Muscle of back (tissue), 3 donors: ENCODE measurements at regions not wholly inside any gene's neighbourhood (a gene's known extent, or its start where the extent isn't known, plus 50 kb on each side); places are given as distances from the start of the nearest gene placed in this dataset.

Experiments used
- DNase-seq, 3 donors: peaks; one replicate each; pipeline versions ENCODE4 v3.0.0 to v3.0.0-alpha.2; 2013

DNA sequence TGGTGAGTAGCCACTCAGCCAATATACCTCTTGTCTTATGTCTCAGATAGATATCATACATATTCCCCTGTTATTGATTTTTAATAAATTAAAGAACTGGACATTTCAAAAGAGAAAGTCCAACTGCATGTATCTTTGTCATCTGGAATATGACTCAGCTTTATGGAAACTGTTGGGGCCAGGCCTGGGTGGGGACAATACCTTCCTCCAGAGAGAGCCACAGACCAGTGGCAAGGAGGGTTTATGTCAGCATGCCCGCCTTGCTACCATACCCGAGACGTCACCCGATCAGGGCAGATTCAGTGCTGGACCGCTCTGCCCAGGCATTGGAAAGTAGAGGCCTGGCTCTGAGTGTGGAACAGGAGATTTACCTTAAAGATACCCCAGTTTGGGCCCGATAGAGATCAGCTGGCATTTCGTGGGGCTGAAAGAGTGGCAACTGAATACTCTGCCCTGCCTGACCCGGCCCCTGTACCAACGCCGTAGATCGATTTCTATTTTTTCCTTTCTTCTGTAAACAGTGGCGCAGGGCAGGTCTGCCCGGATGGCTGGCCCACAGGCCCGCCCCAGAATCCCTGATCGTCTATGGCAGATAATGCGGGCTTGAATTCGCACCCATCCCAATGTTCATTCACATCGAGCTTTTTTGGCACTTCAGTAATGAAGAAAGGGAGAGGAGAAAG, 158.6 kb downstream of the SALL1 start:
- no peak for DNase-seq

DNA sequence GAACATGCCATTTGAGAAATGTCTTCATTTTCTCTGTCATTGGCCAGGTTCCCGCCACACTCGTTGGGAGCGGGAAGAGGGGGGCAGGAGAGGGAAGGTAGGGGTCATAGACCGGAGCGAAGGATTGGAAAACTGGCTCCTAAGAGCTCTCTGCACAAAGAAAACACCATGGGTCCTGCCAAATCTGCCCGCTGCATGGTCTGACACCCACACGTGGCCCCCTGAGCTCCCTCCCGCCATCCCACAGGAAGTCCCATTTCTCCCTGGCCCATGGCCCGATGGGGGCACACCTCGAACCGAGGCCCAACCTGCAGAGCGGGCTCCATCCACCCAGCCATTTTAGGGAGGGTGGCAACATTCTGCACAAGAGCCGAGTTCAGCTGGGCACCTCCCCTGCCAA, 159.6 kb downstream of the SALL1 start:
- no peak for DNase-seq

DNA sequence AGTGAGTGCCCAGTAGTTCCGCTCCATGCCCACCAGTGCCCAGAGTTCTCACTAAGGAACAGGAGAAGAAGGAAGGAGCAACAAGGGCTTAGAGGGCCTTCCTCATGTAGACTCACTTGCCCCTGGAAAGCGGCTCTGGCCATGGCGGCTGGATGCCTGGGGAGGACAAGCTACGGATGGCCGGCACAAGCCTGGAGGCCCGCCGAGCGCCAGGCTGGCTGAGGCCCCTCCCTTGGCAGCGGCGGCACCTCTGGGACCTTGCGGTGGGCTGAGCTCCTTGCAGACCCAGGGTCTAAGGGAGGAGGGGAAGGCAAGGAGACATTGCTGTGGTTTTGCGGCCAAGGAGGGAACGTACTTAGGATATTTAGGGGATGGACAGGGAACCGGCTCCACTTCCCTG, 160.1 kb downstream of the SALL1 start:
- DNase-seq: no peak

DNA sequence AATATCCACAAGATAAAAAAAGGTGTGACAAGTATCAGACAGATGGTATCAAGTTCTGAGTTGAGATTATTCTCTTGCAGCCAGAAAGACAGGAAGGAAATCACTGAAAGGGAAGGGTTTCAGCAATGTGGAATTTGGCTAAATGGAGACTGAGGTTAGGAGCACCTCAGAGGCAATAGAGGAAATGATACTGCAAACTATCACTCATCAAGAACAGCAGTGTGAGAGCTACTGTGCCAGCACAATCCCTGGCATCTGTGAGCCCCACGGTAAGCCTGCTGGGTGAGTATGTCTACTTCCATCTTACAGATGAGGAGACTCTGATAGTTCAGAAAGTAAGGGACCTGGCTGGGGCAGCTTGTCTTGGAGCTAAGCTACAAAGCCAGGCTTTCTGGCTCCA, 162.0 kb downstream of the SALL1 start:
- no peak for DNase-seq

DNA sequence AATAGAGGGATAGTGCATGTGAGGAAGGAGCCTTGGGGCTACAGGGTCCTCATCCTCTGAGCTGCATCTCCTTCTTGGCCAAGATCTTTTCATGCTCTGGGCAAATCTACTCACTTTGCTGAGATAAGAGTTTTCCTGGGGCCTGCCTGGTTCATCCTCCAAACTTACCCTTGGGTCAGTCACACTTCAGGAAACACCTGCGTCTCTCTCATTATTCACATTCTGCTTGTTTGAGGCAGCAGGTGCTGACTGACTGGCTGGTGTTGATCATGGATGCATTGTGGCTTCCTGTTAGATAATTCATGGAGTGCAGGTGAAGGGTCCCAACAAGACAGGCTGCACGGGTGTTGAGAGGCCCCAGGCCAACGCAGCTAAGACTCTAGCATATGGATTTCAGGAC, 162.6 kb downstream of the SALL1 start:
- no peak for DNase-seq

DNA sequence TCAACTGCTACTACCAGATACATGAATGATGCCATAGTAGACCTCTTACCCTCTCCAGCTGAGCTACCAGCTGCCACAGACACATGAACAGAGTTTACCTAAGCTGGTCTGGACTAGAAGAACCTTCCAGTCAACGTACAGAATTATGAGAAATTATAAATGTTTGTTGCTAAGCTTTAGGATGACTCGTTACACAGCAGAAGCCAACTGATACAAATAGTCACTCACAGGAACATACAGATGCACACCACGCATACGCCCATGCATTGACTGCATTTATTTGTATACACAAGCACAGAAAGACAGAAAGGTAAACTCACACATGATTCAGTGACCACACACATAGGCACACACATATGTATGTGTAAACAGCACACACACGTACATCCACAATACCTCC, 164.6 kb downstream of the SALL1 start:
- DNase-seq: no peak

DNA sequence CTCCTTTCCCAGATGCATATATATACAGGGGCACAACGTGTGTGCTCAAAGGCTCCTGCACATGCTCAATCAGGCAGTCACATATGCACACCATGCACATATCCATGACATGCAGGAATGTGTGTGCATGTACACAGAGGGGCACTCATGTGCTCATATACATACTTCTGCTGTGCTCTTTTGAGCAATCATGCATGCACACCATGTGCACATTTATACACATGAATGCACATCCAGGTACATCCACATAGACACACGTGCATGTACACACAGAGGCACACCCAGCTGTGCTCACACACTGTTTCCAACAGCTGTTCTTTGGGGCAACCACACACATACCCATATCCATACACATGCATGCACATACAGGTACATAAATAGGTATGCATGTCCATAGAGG, 165.3 kb downstream of the SALL1 start:
- no peak for DNase-seq

DNA sequence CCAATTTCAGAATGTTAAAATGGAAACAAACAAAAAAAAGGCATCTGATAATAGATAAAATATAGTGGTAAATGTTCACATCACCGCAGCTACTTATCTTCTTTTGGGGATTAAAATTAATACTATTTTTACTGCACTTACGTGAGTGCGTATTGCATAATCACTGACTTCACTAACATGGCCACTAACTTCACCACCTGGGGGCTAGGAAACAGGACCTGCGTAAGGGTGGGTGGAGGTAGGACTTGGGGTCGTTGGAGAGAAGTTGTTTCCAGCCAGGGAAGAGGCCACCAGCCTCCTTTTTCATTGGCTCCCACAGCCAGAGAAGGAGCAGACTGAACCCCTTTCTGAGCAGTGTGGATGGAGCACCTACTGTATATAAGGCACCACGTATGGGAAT, 166.4 kb downstream of the SALL1 start:
- DNase-seq: no peak

DNA sequence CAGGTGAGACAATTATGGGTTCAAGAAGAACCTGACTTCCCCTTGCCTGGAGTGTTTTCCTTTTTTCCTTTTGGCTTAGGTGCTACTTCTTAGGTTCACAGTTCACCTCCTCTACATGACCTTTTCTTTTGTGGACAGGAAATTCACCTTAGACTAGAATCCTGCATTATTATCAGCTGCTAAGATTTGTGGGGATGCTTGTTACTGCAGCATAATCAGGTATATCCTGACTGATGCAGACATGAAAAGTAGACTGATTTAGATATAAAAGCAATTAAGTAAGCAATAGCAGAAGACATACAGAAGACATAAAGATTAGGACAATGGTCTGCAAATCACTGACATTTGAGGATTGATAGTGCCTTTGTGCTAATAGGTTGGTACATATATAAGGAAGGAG, 168.3 kb downstream of the SALL1 start:
- DNase-seq: no peak

DNA sequence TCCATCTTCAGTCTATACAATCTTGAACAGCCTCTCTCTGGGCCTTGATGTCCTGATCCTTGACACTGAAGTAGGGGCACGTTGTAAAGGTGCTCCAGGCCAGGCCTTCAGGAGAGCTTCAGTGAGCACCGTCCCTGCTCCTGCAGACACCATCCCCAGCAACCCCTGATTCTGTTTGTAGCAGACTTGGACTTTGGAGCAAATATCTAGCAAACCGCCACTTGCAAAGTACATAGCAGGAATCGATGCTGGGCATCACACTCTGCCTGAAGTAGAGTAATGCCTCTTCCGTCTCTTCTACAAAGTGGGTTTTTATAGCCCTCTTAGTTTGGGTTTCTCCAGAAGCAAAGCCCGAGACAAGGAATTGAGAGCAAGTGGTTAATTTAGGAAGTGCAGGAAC, 169.1 kb downstream of the SALL1 start:
- DNase-seq: no peak

DNA sequence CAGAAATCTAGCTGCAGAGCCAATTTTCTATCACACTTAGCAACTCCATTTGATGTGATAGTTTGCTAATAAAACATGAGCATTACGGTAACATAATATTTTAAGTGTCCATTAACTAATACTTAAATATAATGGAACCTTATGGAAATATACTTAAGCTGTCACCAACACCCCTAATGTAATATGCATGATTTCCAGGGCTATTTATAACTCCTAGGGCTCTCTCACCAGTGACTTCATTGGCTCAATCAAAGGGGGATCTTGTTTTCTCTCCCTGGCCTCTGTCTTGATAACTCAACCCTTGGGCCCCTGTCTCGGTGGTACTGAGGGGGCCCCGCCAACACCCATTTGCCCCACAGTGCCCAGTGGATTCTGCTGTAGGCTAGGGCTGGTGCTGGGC, 170.4 kb downstream of the SALL1 start:
- no peak for DNase-seq

DNA sequence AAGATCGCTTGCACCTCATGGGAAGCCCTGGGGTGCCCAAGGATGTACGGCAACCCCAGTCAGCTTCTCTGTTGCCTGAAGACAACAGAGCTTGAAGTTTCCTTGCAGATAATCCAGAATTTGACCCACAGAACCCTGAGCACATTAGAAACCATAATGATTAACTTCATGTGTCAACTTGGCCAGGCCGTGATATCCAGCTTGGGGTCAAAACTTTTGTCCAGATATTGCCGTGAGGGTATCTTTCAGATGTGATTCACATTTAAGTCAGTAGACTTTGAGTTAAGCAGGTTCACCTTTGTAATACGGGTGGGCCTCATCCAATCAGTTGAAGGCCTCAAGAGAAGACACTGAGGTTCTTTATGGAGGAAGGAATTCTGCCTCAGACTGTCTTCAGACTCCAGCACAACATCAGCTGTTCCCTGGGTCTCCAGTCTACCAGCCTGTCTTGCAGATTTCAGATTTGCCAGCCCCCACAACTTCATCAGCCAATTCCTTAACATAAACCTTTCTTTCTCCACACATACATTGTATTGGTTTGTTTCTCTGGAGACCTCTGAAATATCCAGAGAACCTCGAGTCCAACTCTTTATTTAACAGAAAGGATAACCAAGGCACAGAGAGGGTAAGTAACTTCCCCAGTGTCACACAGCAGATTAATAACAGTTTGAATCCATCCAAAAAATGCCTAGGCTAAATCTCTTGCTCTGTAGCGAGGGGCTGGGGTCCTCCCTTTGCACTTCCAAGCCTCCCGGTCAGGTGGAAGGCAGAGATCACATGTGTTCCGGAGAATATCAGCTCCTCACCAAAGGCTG, 171.1 kb downstream of the SALL1 start:
- DNase-seq: no peak

DNA sequence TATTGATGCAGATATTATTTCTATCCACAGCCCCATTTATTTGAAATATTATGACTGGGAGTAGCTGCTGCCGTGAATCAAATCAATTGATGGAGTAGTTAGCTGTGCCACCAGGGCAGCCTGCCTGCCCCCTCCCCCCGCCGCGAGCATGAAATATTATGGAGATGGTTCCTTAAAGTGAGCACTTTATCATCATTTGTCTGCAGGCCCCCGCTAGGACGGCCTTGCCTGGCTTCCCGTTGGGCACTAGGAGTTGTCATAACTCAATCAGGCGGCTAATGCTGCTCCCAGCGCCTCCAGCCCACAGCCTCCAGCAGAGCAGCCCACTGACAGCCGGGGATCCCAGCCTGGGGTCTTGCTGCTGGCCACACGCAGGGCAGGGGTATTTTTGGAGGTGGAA, 173.9 kb downstream of the SALL1 start:
- no peak for DNase-seq

DNA sequence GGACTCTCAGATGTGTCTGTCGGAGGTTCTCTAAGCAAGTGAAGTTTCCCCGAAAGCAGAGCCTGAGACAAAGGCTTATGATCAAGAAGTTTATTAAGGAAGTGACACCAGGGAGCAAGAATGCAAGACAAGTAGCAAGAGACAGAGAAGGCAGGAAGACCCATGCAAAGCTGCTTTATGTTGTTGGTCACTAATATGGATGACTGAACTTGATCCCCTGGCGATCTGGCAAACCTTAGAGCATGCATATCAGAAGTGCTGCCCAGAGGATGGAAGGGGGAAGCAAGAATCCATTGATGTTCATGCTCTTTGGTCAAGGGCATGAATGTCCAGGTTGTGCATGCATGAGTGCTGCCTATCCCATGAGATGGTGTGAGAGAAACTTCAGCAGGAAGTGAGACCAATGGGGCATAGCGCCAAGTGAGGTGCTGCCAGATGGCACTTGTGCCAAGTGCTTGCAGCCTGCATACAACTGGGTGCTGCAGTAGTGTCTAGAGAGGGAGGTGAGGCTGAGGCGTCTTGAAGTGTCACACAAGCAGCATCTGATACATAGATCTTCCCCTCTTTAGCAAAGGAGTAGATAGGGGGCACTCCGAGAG, 176.5 kb downstream of the SALL1 start:
- no peak for DNase-seq

DNA sequence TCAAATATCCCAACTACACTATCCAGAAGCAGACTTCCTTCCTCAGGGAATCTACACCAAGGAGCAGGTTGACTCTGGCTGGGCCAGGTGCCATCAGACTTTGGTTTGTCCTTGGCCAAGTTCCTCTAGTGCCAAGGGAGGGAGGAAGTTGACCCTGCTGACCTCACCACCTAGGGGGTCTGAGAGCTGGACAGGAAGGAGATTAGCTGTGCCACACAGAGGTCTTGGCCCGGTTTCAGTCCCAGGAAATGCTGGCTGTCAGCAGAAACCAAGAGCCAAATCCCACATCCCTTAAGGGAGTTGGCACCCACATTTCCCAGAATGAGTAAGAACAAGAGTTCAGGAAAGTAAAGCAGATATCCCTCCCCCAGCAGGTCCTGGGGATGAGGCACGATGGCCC, 178.2 kb downstream of the SALL1 start:
- no peak for DNase-seq

DNA sequence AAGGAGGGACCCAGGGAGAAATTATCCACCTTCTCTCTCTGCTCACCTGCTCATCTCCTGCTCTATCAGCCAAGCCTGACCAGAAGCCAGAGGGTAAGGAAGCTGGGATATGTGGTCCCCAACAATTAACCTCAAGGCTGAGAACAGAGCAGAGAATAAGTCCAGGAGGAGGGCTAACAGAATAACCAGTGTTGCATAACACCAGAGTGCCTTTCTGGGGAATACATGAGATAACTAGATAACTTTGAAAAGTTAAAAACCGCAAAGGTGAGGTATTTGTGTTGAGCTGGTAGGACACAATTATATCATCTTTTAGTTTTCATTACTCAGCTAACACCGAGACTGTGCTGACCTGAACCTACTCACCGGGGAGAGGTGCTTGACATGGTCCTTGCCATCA, 180.8 kb downstream of the SALL1 start:
- DNase-seq: no peak

DNA sequence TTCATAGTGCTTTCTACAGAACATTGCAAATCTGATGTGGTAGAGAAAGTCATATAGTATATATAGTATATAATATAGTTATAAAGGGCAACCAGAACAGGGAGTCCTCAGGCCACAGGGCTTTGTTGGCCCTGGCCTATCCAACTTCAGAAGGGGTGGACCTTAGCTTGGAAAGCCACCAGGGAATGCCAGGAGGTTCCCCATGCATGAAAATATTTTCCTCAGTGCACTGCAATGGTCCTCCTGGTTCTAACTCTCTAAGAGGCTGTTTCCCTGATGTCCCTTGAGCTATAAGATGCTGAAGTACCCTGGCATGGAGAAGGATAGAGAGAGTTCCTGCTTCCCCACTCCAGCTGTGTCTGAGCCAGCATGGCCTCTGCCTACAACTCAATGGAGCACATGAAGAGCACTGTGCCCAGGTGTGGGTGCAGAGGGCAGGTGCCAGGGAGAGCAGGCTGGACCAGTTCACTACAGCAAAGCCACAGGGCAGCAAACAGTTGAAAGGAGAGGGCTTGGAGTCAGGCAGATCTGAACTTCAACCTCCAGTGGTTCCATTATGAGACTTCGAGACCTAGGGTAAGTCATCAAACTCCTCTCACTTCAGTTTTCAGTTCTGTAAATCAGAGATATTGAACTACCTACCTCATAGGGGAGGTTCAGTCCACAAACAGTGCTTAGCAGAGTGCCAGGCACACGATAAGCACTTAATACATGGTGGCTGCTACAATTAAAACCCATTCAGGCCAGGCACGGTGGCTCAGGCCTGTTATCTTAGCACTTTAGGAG, 183.1 kb downstream of the SALL1 start:
- DNase-seq: no peak

DNA sequence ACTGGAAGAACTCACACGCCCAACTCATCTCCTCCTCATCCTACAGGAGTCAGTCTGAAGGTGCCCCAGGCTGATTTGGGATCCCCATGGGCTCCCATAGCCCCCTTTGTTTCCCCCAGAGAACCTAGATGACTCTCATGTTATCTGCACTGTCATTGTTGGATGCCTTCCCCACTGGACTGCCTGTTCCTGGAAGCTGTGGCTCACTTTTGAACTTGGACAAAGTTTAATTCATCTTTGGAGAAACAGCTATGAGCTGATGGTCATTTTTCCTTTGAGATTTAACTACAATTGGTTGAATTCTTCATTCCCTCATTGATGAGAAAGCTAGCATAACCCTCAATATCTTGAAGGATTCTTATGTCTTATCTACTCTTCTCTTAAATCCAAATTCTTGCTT, 186.6 kb downstream of the SALL1 start:
- no peak for DNase-seq

DNA sequence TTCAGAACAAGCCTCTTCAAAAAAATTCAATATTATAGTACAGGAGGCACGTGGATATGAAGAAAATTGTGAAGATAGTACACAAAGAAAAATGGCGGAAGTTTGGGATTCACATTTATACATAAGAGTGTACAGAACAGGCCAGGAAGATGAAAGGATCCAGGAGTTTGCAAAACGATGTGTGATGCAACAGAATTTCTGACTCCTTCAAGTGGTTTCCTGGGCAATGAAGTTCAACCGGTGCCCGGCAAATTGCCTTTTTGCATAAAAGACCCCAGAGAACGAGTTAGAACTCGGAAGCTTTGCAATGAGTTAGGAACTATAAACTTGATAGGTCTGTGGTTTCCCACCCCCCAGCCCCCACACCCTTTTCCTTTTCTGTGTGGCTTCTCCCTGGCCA, 189.1 kb downstream of the SALL1 start:
- no peak for DNase-seq

DNA sequence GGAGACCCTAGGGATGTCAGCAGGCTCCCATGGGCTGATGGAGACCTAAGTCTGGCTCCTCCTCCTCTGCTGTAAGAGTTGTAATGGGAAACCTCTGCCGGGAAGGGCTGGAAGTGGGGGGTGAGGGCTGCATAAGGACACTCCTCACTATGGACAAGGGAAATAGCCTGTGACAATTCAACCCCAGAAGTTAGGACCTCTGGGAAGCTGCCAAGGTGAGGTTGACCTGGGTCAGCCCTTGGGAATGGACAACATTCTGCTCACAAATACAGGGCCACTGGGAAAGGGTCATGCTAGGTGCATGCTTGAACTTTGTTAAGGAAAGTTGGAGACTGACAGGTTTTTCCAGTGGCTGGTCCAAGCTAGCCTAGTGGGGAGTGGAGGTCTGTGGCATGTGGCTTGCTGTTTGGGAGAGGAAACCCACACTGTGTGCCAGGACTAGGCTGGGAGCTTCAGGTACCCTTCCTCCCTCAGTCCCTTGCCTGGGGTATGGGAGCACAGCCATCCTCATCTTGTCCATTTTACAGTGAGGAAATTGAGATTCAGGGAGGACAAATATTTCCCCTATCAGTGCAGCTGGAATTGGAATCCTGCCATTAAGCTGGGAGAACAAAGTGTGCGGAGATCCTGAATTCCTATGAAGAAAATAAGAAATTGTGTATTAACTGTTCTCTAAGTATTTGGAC, 190.4 kb downstream of the SALL1 start:
- DNase-seq: no peak

DNA sequence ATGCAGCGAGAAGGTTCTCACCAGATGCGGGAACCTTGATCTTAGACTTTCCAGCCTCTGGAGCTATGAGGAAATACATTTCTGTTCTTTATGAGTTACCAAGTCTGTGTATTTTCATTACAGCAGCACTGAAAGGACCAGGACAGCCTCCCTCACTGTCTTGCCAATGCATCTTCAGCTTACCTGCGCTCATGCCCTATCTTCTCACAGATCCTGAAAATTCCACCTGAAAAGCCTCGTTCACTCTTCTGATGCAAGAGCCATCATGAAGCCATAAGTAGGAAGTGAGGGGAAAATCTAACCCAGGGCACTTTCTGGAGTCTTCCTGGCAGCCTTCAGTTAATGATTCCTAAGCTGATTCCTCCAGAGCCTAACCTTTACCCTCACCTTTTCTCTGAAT, 194.0 kb downstream of the SALL1 start:
- no peak for DNase-seq

DNA sequence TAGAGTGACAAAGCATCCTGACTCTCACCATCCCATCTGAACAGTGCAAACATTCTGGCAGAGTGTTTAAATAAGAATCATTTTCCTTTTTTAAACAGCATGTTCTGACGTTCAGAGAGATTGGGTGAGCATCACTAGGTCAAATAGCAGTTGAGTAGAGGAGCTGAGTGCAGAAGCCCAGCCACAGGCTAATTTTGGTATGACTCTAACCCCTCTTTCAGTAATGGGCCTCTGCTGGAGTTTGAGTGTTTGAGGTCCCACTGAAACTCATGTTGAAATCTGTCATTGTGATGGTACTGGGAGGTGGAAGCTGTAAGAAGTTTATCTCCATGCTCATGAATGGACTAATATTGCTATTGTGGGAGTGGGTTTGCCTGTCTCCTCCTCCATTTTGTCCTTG, 194.4 kb downstream of the SALL1 start:
- DNase-seq: no peak
